ENCODE measurements at regions not wholly inside any gene's neighbourhood (a gene's known extent, or its start where the extent isn't known, plus 50 kb on each side); places are given as distances from the start of the nearest gene placed in this dataset.
"Not testable (repeated sequence)": the region's sequence is repeated elsewhere in the genome, so short reads cannot be mapped to it uniquely, and the experiment has no call there.

DNA sequence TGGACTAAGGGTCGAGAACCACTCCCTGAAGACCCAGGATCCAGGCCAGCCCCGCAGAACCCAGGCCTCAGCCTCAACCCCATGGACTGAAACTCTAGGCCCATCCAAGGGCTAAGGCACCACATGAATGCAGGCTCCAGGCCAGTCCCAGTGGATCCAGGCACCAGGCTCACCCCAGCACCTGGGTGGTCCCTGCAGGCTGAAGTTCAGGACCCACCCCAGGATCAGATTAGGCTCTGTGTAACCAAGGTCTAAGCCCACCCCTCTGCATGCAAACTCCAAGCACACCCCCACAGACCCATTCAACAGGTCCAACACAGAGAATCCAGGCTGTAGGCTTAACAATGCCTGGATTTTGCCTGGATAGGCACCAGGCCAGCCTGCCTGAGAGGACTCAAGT, 1876.2 kb downstream of the PCDH9 start:
- no peak overlapping the region for H3K4me3 ChIP-seq (ENCODE audit: low read depth, low read length)
- H3K79me1 ChIP-seq (ENCODE audit: low read length), result no peaks in the 10 kb centered on the region
- DNase-seq, result no peak
- H2BK12ac ChIP-seq (ENCODE audit: low read length), result no peak overlapping the region
- no peak overlapping the region for H3K4me2 ChIP-seq (ENCODE audit: low read length)
- no peak overlapping the region for H2AFZ ChIP-seq (ENCODE audit: insufficient read depth, low read length, poor library complexity)
- no peak overlapping the region for H4K8ac ChIP-seq (ENCODE audit: low read depth, low read length)
- H3K79me2 ChIP-seq (ENCODE audit: control insufficient read depth, insufficient read depth, low read length, poor library complexity), result no peaks in the 10 kb centered on the region
- no peaks in the 10 kb centered on the region for H3K4me1 ChIP-seq (ENCODE audit: control insufficient read depth in 1 of 2, insufficient read depth in 2 of 2, low read length in 2 of 2)
- no peak overlapping the region for H4K91ac ChIP-seq (ENCODE audit: low read depth, low read length)
- no peak overlapping the region for H3K23ac ChIP-seq (ENCODE audit: low read length)
- no peak overlapping the region for H4K12ac ChIP-seq (ENCODE audit: low read depth, low read length)
- H3K27ac ChIP-seq (ENCODE audit: low read depth, low read length), result no peak overlapping the region
- H2AK5ac ChIP-seq (ENCODE audit: low read length), result no peak overlapping the region
- H3K9ac ChIP-seq (ENCODE audit: low read length), result no peak overlapping the region
- H2BK5ac ChIP-seq (ENCODE audit: low read depth, low read length, poor library complexity), result no peak overlapping the region
- WGBS (ENCODE audit: extremely low coverage, insufficient coverage, insufficient read length), result no CpG with 5 or more reads among the region's 2 CpGs
- H3K36me3 ChIP-seq (ENCODE audit: control insufficient read depth in 1 of 2, insufficient read depth in 2 of 2, low read length in 2 of 2), result no peaks in the 10 kb centered on the region
- peaks cover 7% of the 10 kb centered on the region for H3K9me3 ChIP-seq (ENCODE audit: insufficient read depth, low read depth, low read length)
- no peak overlapping the region for H2BK120ac ChIP-seq (ENCODE audit: insufficient read depth, low read length, poor library complexity)
- no peak overlapping the region for H3K4ac ChIP-seq (ENCODE audit: low read depth, low read length)
- no peak overlapping the region for H3K14ac ChIP-seq (ENCODE audit: low read length)
- H3K18ac ChIP-seq (ENCODE audit: low read length), result no peak overlapping the region
- H3K27me3 ChIP-seq (ENCODE audit: insufficient read depth, low read length), result no peaks in the 10 kb centered on the region

- DNase-seq; H4K8ac ChIP-seq (ENCODE audit: low read depth, low read length); H3K9ac ChIP-seq (ENCODE audit: low read length): not testable (repeated sequence)
Measured at GRCh38 chr13:65353150-65353549, 1877.0 kb downstream of the PCDH9 start.

DNA sequence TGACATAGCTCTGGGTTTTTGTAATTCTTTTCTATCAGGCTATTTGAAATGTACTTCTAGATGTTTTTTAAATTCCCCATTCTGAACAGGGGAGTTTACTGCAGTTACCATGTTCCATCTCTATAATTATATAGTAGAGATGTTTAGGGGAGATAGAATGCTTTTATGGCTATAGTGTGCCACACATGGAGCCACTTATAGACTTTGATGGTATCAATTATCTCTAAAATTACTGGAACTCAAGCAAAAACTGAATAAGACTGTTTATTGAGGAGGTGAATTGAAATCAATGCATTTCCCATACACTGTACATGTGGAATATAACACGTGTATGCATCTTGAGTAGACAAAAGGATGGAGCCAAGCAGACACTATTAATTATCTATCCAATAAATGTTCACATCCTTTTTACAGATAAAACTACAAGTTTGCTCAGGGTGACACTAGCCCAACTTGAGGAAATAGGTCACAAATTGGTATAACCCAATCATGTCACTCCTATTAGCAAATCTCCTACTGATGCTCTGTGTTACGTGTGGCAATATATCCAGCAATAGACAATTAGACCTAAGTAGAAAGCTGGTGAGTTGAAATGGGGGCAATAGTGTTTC, 1882.6 kb downstream of the PCDH9 start:
- Histone ChIP-seq H3K14ac (ENCODE audit: low read length) (no peak overlapping the region), H3K23ac (ENCODE audit: low read length) (no peak overlapping the region), H3K9ac (ENCODE audit: low read length) (no peak overlapping the region), H2BK12ac (ENCODE audit: low read length) (no peak overlapping the region), H3K4me3 (ENCODE audit: low read depth, low read length) (no peak overlapping the region), H2BK120ac (ENCODE audit: insufficient read depth, low read length, poor library complexity) (no peak overlapping the region), H3K27me3 (ENCODE audit: insufficient read depth, low read length) (no peaks in the 10 kb centered on the region), H4K91ac (ENCODE audit: low read depth, low read length) (no peak overlapping the region), H4K12ac (ENCODE audit: low read depth, low read length) (no peak overlapping the region), H2AK5ac (ENCODE audit: low read length) (no peak overlapping the region), H3K4me2 (ENCODE audit: low read length) (no peak overlapping the region), H3K79me1 (ENCODE audit: low read length) (no peaks in the 10 kb centered on the region), H4K8ac (ENCODE audit: low read depth, low read length) (no peak overlapping the region), H3K27ac (ENCODE audit: low read depth, low read length) (no peak overlapping the region), H2BK5ac (ENCODE audit: low read depth, low read length, poor library complexity) (no peak overlapping the region), H2AFZ (ENCODE audit: insufficient read depth, low read length, poor library complexity) (no peak overlapping the region), H3K9me3 (ENCODE audit: insufficient read depth, low read depth, low read length) (no peaks in the 10 kb centered on the region), H3K4me1 (ENCODE audit: control insufficient read depth in 1 of 2, insufficient read depth in 2 of 2, low read length in 2 of 2) (no peaks in the 10 kb centered on the region), H3K18ac (ENCODE audit: low read length) (no peak overlapping the region), H3K4ac (ENCODE audit: low read depth, low read length) (no peak overlapping the region), H3K79me2 (ENCODE audit: control insufficient read depth, insufficient read depth, low read length, poor library complexity) (no peaks in the 10 kb centered on the region), H3K36me3 (ENCODE audit: control insufficient read depth in 1 of 2, insufficient read depth in 2 of 2, low read length in 2 of 2) (no peaks in the 10 kb centered on the region)
- WGBS (ENCODE audit: extremely low coverage, insufficient coverage, insufficient read length), result no CpG with 5 or more reads among the region's 2 CpGs
- no peak for DNase-seq

More at GRCh38 chr13:65353150-65353549, 1877.0 kb downstream of the PCDH9 start:
- H2BK12ac ChIP-seq (ENCODE audit: low read length); H3K14ac ChIP-seq (ENCODE audit: low read length); H2BK120ac ChIP-seq (ENCODE audit: insufficient read depth, low read length, poor library complexity); H3K79me2 ChIP-seq (ENCODE audit: control insufficient read depth, insufficient read depth, low read length, poor library complexity); H3K4me3 ChIP-seq (ENCODE audit: low read depth, low read length); H2AFZ ChIP-seq (ENCODE audit: insufficient read depth, low read length, poor library complexity); H3K79me1 ChIP-seq (ENCODE audit: low read length); H4K12ac ChIP-seq (ENCODE audit: low read depth, low read length); H2BK5ac ChIP-seq (ENCODE audit: low read depth, low read length, poor library complexity); H3K4me1 ChIP-seq (ENCODE audit: control insufficient read depth in 1 of 2, insufficient read depth in 2 of 2, low read length in 2 of 2); H3K27me3 ChIP-seq (ENCODE audit: insufficient read depth, low read length); H3K23ac ChIP-seq (ENCODE audit: low read length); H3K18ac ChIP-seq (ENCODE audit: low read length); H3K9me3 ChIP-seq (ENCODE audit: insufficient read depth, low read depth, low read length); H3K27ac ChIP-seq (ENCODE audit: low read depth, low read length); H3K4me2 ChIP-seq (ENCODE audit: low read length); H3K36me3 ChIP-seq (ENCODE audit: control insufficient read depth in 1 of 2, insufficient read depth in 2 of 2, low read length in 2 of 2); H3K4ac ChIP-seq (ENCODE audit: low read depth, low read length); H4K91ac ChIP-seq (ENCODE audit: low read depth, low read length); H2AK5ac ChIP-seq (ENCODE audit: low read length): not testable (repeated sequence)
- no CpG with 5 or more reads among the region's 3 CpGs for WGBS (ENCODE audit: extremely low coverage, insufficient coverage, insufficient read length)

DNA sequence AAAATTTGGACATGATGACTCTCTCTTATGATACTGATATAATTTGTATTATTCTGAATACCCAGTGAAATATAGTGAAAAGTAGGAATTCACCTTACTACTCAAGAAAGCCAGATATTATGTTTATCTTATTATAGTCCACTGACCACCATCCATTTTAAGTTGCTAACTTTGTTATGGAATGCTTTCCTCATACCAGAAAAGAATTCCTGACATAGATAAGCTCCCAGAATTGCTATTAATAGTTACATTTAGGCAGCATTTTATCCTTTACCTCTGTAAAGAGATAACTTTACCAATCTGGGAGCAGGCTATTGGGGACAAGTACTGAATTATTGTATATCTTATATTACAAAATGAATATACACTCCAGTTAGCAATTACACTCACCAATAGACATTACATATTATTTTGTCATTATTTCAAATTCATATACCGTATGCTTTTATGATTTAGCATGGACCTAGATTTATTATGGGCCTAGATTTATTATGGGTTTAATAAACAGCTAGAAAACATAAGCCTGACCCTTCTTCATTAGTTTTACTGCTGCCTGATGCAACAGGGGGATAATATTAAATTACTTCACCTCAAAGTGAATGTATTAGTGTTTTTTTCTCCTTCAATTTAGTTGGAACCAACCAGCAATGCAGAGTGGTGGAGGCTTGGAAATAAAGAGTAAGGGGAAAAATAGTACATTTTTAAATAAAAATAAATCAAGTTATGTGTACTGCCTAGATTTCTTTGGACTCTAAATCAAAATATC, 1886.1 kb downstream of the PCDH9 start:
- Histone ChIP-seq H3K9me3 (ENCODE audit: insufficient read depth, low read depth, low read length) (no peaks in the 10 kb centered on the region), H3K14ac (ENCODE audit: low read length) (no peak overlapping the region), H3K36me3 (ENCODE audit: control insufficient read depth in 1 of 2, insufficient read depth in 2 of 2, low read length in 2 of 2) (no peaks in the 10 kb centered on the region), H2BK5ac (ENCODE audit: low read depth, low read length, poor library complexity) (no peak overlapping the region), H2BK120ac (ENCODE audit: insufficient read depth, low read length, poor library complexity) (no peak overlapping the region), H2AK5ac (ENCODE audit: low read length) (no peak overlapping the region), H4K91ac (ENCODE audit: low read depth, low read length) (no peak overlapping the region), H2AFZ (ENCODE audit: insufficient read depth, low read length, poor library complexity) (no peak overlapping the region), H3K4me3 (ENCODE audit: low read depth, low read length) (no peak overlapping the region), H3K79me2 (ENCODE audit: control insufficient read depth, insufficient read depth, low read length, poor library complexity) (no peaks in the 10 kb centered on the region), H3K4me1 (ENCODE audit: control insufficient read depth in 1 of 2, insufficient read depth in 2 of 2, low read length in 2 of 2) (no peaks in the 10 kb centered on the region), H4K12ac (ENCODE audit: low read depth, low read length) (no peak overlapping the region), H3K4ac (ENCODE audit: low read depth, low read length) (no peak overlapping the region), H4K8ac (ENCODE audit: low read depth, low read length) (no peak overlapping the region), H3K18ac (ENCODE audit: low read length) (no peak overlapping the region), H3K79me1 (ENCODE audit: low read length) (no peaks in the 10 kb centered on the region), H3K9ac (ENCODE audit: low read length) (no peak overlapping the region), H3K27ac (ENCODE audit: low read depth, low read length) (no peak overlapping the region), H3K23ac (ENCODE audit: low read length) (no peak overlapping the region), H3K27me3 (ENCODE audit: insufficient read depth, low read length) (no peaks in the 10 kb centered on the region), H3K4me2 (ENCODE audit: low read length) (no peak overlapping the region), H2BK12ac (ENCODE audit: low read length) (no peak overlapping the region)
- WGBS (ENCODE audit: extremely low coverage, insufficient coverage, insufficient read length), result no CpG with 5 or more reads among the region's 1 CpG
- no peak for DNase-seq
